Mammary epithelial cell (primary cell): ENCODE measurements at regions not wholly inside any gene's neighbourhood (a gene's known extent, or its start where the extent isn't known, plus 50 kb on each side); places are given as distances from the start of the nearest gene placed in this dataset.

ENCODE experiments used
- EZH2 ChIP-seq: IDR thresholded peaks from 2 replicates; pipeline ENCODE4 v1.6.1; 2012; ENCODE audit warnings: low read length, inconsistent platforms, borderline replicate concordance
- TF ChIP-seq, protein P1 (sequence below), 2 donors: IDR thresholded peaks in 1 of 2; conservative IDR thresholded peaks in 1 of 2; 2 replicates each; pipeline ENCODE4 v1.5.1; 2011 to 2012; ENCODE audit warnings: inconsistent platforms in 2 of 2, low read length in 2 of 2, mild to moderate bottlenecking in 2 of 2, control low read depth in 1 of 2, low read depth in 1 of 2; ENCODE audit not compliant: insufficient read depth in 1 of 2; ENCODE audit errors: extremely low read depth in 1 of 2

- TF ChIP-seq, protein P1, sequence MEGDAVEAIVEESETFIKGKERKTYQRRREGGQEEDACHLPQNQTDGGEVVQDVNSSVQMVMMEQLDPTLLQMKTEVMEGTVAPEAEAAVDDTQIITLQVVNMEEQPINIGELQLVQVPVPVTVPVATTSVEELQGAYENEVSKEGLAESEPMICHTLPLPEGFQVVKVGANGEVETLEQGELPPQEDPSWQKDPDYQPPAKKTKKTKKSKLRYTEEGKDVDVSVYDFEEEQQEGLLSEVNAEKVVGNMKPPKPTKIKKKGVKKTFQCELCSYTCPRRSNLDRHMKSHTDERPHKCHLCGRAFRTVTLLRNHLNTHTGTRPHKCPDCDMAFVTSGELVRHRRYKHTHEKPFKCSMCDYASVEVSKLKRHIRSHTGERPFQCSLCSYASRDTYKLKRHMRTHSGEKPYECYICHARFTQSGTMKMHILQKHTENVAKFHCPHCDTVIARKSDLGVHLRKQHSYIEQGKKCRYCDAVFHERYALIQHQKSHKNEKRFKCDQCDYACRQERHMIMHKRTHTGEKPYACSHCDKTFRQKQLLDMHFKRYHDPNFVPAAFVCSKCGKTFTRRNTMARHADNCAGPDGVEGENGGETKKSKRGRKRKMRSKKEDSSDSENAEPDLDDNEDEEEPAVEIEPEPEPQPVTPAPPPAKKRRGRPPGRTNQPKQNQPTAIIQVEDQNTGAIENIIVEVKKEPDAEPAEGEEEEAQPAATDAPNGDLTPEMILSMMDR (conservative IDR thresholded peaks at IDR 0.05 in 1 of 2, IDR thresholded peaks at IDR 0.05 in 1 of 2; ENCODE audit: extremely low read depth in 1 of 2, insufficient read depth in 1 of 2, low read depth in 1 of 2, low read length in 2 of 2): no peak
- TF ChIP-seq EZH2: no peak
Observed at GRCh38 chr3:4195006-4195405, 108.2 kb upstream of the SETMAR start.
